ENCODE measurements at regions not wholly inside any gene's neighbourhood (a gene's known extent, or its start where the extent isn't known, plus 50 kb on each side); places are given as distances from the start of the nearest gene placed in this dataset.
"Not testable (repeated sequence)": the region's sequence is repeated elsewhere in the genome, so short reads cannot be mapped to it uniquely, and the experiment has no call there.

GRCh38 chr6:63022631-63023030, 188.6 kb upstream of the FKBP1C start:
- no peak for DNase-seq

DNA sequence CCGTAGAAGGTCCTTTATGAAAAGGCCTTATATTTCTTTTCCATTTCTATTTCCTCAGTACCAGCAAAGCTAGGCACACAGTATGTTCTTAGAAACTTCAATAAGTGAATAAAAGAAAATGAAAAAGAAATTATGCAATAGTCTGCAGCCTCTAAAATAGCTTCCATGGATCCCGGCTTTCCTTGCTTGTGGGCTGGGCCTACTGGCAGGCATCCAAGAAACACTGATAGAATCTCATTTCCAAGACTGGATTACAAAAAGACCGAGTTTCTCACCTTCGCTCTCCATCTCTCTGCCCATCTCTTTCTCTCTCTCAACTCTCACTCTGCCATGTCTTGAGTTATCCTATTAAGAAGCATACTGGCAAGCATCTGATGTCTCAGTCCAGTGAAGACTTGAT, 187.5 kb upstream of the FKBP1C start:
- DNase-seq, result no peak

DNA sequence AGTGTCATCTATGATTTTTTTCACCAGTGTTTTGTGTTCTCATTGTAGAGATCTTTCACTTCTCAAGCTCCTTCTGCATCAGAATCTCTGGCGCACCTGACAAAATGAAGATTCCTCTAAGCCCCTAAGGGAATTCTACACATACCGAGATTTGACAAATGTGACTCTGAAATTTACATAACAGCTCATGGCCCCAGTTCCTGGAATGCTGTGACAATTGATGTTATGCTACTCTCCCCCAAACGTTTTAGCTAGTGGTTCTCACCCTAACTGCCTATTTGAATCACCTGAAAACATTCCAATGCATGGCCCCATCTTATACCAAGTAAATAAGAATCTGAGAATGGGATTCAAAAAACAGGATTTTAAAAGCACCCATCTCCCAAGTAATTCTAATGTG, 162.1 kb upstream of the FKBP1C start:
- DNase-seq, result no peak

DNA sequence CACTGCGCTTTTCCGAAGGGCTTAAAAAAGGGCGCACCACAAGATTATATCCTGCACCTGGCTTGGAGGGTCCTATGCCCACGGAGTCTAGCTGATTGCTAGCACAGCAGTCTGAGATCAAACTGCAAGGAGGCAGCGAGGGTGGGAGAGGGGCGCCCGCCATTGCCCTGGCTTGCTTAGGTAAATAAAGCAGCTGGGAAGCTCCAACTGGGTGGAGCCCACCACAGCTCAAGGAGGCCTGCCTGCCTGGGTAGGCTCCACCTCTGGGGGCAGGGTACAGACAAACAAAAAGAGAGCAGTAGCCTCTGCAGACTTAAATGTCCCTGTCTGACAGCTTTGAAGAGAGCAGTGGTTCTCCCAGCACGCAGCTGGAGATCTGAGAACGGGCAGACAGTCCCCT, 158.1 kb upstream of the FKBP1C start:
- not testable (repeated sequence) for DNase-seq

GRCh38 chr6:63058601-63059000, 152.7 kb upstream of the FKBP1C start:
- no peak for DNase-seq

GRCh38 chr6:63063631-63064271, 147.5 kb upstream of the FKBP1C start:
- no peak for DNase-seq

DNA sequence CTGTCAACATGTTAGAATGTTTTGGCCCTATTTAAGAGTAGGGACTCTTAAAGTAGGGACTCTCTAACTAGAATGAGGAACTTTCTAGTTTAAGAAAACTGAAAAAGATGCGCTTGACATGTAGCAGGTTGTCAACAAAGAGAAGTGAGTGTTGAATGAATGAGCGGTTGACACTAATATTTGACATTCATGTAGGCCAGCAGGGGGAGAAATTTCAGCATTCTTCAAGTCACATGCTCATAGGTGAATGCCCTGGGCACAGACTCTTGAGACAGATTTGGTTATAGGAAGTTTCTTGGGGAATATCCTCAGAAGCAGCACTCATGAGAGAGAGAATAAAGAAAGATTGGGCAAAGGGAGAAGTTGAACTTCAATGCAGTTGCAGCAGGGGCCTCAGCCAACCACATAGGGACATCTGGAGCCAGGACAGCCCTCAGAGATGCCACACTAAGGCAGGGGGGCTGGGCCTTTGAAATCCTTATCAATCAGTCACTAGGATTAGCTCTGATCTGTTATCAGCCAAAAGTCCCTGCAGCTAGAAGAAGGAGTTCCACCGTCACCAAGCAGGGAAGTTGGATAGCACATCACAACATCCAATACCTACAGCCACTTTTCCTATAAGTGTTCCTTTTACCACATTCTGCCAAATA, 145.1 kb upstream of the FKBP1C start:
- no peak for DNase-seq

GRCh38 chr6:63094947-63095346, 116.3 kb upstream of the FKBP1C start:
- DNase-seq, result no peak

- no peak for DNase-seq
These were observed 114.0 kb upstream of the FKBP1C start for GRCh38 chr6:63097222-63097621.

DNA sequence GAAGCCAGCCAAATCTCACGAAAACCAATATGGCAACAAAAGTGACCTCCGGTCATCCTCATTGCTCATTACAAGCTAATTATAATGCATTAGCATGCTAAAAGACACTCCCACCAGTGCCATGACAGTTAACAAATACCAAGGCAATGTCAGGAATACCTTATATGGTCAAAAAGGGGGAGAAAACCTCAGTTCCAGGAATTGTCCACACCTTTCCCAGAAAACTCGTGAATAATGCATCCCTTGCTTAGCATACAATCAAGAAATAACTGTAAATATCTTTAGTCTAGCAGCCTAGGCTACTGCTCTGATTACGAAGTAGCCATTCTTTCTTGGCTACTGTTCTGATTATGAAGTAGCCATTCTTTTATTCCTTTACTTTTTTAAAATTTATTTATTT, 112.5 kb upstream of the FKBP1C start:
- DNase-seq, result no peak

- no peak for DNase-seq
These were observed 111.4 kb upstream of the FKBP1C start for GRCh38 chr6:63099772-63100459.

DNA sequence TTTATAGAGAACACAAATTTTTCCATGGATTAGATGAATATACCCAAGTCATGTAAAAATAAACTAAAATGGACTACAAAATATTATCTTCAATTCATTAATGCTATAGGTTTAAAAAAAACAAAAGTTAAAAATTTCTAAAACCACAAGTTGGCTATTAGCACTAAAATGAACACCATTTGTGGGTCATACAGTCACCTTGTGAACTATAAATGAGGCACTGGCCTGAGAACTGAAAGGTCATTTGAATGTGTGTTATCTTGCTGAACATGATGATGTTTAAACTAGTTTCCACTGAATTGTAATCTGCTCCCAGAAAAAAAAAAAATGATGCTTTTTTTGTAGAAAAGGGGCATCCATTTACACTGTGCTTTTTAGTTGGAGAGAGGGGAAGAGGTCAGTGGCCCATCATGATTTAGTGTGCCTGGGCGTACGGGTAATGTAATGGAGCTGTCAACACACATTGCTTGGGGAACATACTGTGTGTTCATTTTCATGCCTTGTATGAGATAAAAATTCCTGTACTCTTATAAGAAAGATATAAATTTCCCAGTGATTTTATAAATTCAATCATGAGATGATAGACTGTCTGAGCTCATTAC, 96.6 kb upstream of the FKBP1C start:
- no peak for DNase-seq

DNA sequence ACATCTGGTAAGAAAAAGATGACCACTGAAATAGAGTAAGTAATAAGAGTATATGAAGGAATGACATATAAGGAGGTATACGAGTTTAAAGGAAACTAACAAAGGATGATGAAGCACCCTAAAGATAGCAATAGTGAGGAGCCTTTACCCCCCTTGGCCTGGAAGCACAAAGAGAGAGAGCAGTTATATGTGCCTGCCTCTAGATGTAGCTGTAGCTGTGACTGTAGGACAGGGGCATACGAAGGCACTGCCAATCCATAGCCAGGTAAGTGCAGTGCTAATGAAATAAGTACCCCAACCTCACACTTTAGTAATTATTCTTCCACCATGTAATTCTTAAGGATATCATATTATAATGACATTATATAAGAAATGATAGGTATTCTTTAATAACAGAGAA, 90.1 kb upstream of the FKBP1C start:
- no peak for DNase-seq

GRCh38 chr6:63140114-63140513, 71.2 kb upstream of the FKBP1C start:
- no peak for DNase-seq

- DNase-seq, result no peak
These were observed 70.5 kb upstream of the FKBP1C start for GRCh38 chr6:63140692-63141318.

- DNase-seq, result no peak
These were observed 61.5 kb upstream of the FKBP1C start for GRCh38 chr6:63149730-63150129.

DNA sequence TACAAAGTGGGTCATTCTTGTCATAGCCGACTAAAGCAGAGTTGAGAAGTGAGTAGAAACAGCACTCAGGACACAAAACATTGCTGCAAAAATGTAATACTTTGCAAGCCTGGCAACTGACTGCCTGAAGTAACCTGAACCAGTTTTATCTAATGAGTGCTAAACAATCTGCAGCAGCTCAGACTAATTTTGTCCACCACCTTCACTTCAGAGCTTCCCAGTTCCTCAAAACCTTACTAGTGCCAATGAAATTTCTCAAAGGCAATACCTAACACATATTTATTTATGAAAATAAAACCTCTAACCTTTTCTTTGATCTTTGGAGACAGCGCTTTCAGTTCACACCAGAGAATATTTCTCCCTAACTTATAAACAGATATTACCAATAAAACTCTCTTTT, 56.7 kb upstream of the FKBP1C start:
- DNase-seq, result no peak

Measured in NCI-H2081 (cell line).